Neural crest cell (in vitro differentiated cells): ENCODE measurements at regions not wholly inside any gene's neighbourhood (a gene's known extent, or its start where the extent isn't known, plus 50 kb on each side); places are given as distances from the start of the nearest gene placed in this dataset.

ENCODE experiments used
- DNase-seq: peaks from one replicate; pipeline ENCODE4 v3.0.0; 2021; ENCODE audit warnings: low read depth, mixed read lengths, low spot score
- H3K27ac Mint-ChIP-seq: one replicate; pipeline ENCODE4 v1.8.0; 2021; ENCODE audit warnings: mild to moderate bottlenecking, mixed read lengths; ENCODE audit not compliant: unreplicated experiment
- H3K27me3 Mint-ChIP-seq: 2 replicates; pipeline ENCODE4 v1.8.0; 2021; ENCODE audit warnings: low read depth, mild to moderate bottlenecking, mixed read lengths
- H3K36me3 Mint-ChIP-seq: 2 replicates; pipeline ENCODE4 v1.8.0; 2021; ENCODE audit warnings: low read depth, mild to moderate bottlenecking, mixed read lengths
- H3K4me1 Mint-ChIP-seq: 2 replicates; pipeline ENCODE4 v1.8.0; 2021; ENCODE audit warnings: mixed read lengths
- H3K4me3 Mint-ChIP-seq: one replicate; pipeline ENCODE4 v1.8.0; 2021; ENCODE audit warnings: mild to moderate bottlenecking, mixed read lengths
- H3K9me3 Mint-ChIP-seq: 2 replicates; pipeline ENCODE4 v1.8.0; 2021; ENCODE audit warnings: mixed read lengths
- CTCF ChIP-seq: fragments of 200-600 bp; sonication (generic); conservative IDR thresholded peaks from 2 replicates; pipeline ENCODE4 v1.5.0; 2021; ENCODE audit warnings: antibody characterized with exemption, mild to moderate bottlenecking

- Mint-ChIP-seq H3K27ac (no peak overlapping the region), H3K27me3 (no peaks in the 10 kb centered on the region), H3K4me1 (no peaks in the 10 kb centered on the region), H3K36me3 (peaks cover 2% of the 10 kb centered on the region), H3K4me3 (no peak overlapping the region), H3K9me3 (peaks cover 8% of the 10 kb centered on the region)
- no peak for TF ChIP-seq CTCF
- no peak for DNase-seq
Observed at GRCh38 chr17:72273289-72274056, 152.7 kb downstream of the SOX9 start.

GRCh38 chr17:72274614-72275013 is 153.8 kb downstream of the SOX9 start:
- Mint-ChIP-seq H3K4me3 (no peak overlapping the region), H3K4me1 (no peaks in the 10 kb centered on the region), H3K27ac (no peak overlapping the region), H3K27me3 (no peaks in the 10 kb centered on the region), H3K36me3 (peaks cover 2% of the 10 kb centered on the region), H3K9me3 (peaks cover 8% of the 10 kb centered on the region)
- DNase-seq: no peak
- TF ChIP-seq CTCF: no peak

GRCh38 chr17:72280881-72281280 is 160.1 kb downstream of the SOX9 start:
- DNase-seq: no peak
- Mint-ChIP-seq H3K9me3 (peaks cover 5% of the 10 kb centered on the region), H3K4me3 (no peak overlapping the region), H3K27ac (no peak overlapping the region), H3K4me1 (no peaks in the 10 kb centered on the region), H3K27me3 (no peaks in the 10 kb centered on the region), H3K36me3 (peaks cover 2% of the 10 kb centered on the region)
- no peak for TF ChIP-seq CTCF

GRCh38 chr17:72282439-72283029 is 161.7 kb downstream of the SOX9 start:
- no peaks in the 10 kb centered on the region for H3K36me3 Mint-ChIP-seq
- no peak for TF ChIP-seq CTCF
- H3K4me1 Mint-ChIP-seq: no peaks in the 10 kb centered on the region
- H3K4me3 Mint-ChIP-seq: no peak overlapping the region
- no peak for DNase-seq
- H3K27ac Mint-ChIP-seq: no peak overlapping the region
- H3K27me3 Mint-ChIP-seq: no peaks in the 10 kb centered on the region
- no peaks in the 10 kb centered on the region for H3K9me3 Mint-ChIP-seq

GRCh38 chr17:72284806-72285205 is 164.0 kb downstream of the SOX9 start:
- Mint-ChIP-seq H3K4me3 (no peak overlapping the region), H3K27ac (no peak overlapping the region), H3K36me3 (no peaks in the 10 kb centered on the region), H3K9me3 (no peaks in the 10 kb centered on the region), H3K27me3 (no peaks in the 10 kb centered on the region), H3K4me1 (no peaks in the 10 kb centered on the region)
- no peak for TF ChIP-seq CTCF
- no peak for DNase-seq
